ENCODE measurements at regions not wholly inside any gene's neighbourhood (a gene's known extent, or its start where the extent isn't known, plus 50 kb on each side); places are given as distances from the start of the nearest gene placed in this dataset.
A peak's percentile ranks its signal among the peaks of the same experiment; 100 is the strongest.

DNA sequence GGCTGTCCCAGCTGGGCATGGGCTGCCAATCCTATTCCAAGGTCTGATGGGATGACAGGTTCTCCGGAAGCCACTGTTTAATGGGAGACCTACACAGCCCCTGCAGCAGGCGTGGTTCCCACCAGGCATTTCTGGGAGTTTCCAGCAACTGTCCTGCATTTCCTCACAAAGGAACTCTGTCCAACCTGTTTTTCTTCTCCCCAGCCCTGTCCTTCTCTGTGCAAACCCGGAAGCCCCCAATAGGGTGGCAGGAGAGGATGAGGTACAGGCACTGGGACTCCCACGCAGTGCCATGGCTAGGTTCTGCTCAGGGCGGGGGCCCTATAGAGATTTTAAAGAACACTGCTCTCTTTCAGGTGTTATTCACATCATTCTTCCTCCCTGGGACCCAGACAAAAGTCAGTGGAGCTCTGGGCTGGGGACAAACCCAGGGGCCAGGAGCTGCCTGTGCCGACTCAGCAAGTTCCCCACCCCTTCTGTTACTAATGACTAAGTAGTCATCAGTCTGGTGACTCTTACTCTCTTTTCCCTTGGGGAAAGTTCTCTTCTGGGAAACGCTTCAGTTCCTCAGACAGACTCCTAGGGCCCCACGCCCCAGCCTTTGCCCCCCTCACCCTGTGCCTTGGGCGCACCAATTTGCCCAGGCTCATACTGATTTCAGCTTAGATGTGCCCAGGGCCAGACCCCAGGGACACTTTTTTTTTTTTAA is 97.7 kb downstream of the CD47 start:
- no peak for DNase-seq (ENCODE audit: extremely low read depth in 1 of 2, low read depth in 1 of 2)

DNA sequence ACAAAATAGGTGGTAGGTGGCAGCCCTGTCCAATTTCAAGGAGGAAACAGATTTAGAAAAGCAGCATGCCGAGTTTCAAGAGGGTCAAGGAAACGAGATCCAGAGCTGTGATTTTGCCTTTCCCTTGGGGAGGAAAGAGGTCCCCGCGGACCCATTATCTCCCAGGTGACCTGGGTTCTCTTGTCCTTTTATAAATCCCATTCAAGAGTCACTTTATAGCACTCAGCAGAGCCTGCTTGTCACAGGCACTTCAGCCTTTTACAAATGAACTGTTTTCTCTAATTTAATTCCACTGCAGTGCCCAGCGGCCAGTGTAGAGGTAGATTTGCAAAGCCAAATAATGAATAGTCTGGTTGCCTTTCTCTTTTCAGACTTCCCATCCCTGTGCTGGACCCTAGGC is 99.9 kb downstream of the CD47 start:
- no peak for DNase-seq (ENCODE audit: extremely low read depth in 1 of 2, low read depth in 1 of 2)

DNA sequence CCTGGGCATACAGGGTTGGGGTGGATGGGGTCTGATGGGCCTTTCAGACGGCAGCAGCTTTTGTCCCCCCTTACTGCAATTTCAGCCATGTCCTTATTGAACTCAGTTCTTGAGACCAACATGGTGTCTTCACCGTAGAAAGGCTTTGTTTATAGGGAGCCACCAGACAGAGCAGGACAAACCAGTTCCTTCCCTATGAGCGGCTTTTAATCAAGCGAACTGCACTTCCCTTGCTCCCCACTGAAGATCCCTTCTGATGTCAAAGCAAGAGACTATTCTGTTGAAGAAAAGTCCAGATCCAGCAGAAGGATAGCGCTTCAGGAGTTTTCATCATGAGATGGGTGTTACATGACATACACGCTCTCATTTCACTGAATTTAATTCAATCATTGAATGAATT is 100.4 kb downstream of the CD47 start:
- no peak for DNase-seq (ENCODE audit: extremely low read depth in 1 of 2, low read depth in 1 of 2)

DNA sequence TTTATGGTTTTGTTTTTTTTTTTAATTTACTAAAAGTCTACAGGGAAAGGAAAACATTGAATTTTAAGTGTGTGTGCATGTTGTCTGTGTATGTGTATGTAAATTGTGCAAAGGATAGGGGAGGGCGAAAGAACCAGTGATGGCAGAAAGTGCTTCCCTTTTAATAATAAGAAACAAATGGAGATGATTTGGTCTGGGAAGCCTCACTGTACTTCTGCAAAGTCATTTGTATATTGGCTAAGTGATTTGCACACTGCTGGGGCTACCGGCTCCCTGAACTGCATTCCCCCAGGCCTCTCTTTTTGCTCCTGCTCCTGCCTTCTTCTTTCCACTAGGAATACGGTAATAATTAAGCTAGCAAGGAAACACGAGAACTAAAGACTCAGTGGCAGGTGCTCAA is 101.2 kb downstream of the CD47 start:
- DNase-seq (ENCODE audit: extremely low read depth in 1 of 2, low read depth in 1 of 2), result no peak

DNA sequence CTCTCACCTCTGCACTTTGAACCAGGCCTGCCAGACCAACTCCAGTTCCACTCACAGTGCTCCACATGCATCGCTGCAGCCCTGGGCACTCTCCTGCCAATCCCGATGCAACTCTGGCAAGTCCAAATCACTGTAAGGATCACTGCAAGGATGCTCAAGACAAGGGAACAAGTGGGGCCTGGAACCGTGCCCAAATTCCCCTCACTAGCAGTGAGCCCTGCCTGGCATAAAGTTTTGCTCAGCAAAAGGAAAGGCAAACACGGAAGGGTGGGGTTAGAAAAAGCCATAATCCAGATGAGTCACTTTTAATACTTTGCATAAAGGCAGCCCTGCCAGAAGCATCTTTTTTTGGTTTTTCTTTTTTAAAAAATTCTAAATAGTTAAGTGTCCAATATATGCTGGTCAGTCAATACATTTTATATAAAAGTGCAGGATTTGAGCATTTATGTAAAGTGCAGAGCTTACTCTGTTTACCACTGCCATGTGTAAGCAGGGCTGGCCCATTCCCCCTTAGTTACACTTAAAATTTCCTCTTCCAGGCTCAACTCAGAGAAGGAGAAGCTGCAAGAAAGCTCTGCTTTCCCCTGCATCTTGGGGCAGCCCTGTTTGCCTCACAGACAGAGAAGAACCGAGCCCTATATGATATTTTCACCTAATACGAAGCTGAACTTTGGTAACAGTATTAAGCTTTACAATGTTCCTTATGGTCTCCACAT is 102.2 kb downstream of the CD47 start:
- DNase-seq (ENCODE audit: extremely low read depth in 1 of 2, low read depth in 1 of 2), result no peak

DNA sequence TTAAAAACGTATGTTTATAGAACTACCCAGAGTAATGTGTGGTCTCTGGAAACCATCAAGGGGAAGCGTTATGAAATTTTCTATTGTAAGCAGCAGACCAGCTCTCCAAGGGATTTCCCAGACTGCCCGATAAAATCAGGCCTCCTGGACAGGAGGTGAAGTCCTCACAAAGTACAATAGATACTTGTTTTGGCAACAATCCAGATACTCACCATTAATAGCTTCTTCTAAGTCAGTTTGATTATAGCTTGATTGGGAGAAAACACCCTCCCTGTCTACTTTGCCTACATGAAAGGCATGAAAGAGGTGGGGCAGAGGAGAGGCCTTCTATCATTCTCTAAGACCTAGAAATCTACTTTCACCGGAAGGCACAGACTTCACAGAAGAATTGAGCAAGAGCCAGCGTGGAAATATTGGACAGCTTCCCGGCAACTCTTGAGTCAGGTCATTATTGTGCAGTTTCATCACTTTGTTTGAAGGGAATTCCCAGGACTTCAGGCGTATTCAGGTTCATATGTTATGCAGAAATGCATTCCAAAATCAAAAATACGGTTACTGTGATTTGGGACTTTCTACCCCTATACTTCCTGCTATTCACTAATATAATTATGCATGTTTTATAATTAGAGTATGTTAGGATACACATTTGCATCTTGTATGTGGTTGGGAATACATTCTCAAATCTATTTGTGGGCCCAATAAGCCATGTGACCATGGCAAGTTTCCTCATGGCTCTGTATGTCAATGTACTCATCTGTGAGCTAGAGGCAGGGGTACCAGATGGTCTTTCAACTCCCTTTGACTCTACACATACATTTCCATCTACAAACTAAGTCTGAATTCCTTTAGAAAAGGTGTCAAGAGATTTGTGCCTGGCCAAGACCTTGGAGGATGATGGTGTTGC is 103.5 kb downstream of the CD47 start:
- DNase-seq (ENCODE audit: extremely low read depth in 1 of 2, low read depth in 1 of 2), result no peak

DNA sequence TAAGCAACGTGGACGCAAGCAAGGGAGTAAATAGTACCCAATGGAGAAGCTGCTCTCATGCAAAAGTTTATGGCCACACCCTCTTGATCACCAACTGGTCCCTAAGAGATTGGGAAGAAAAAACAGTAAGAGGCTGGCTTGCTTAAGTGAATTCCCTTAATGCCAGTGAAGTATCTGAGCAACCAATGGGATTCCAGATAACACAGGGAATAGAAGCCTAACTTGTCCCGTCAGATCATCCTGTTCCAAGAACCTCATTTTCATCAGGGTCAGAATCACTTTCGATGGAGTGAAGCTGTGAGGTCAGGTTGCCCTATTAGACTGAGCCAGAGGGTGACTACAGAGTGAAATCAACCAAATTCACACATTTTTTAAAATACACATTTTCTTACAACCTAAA is 104.3 kb downstream of the CD47 start:
- no peak for DNase-seq (ENCODE audit: extremely low read depth in 1 of 2, low read depth in 1 of 2)

DNA sequence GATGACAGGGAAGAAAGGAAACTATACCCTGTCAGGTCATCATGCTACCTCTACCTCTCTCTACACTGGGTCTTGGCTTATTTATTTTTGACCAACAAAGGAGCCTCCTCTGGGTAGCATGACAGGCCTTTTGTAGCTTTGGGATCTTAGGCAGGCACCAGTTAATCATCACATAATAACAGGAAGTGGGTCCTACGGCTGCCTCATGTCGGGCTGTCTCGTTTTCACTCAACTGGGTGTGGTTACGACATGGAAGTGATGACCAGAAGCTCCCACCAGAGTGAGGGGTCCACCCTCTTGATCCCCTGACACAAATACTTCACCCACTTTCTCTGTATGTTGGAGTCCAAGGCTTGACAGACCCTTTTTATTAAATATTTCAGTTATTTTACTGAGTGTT is 105.3 kb downstream of the CD47 start:
- DNase-seq (ENCODE audit: extremely low read depth in 1 of 2, low read depth in 1 of 2), result peak; percentile 14 to 48

DNA sequence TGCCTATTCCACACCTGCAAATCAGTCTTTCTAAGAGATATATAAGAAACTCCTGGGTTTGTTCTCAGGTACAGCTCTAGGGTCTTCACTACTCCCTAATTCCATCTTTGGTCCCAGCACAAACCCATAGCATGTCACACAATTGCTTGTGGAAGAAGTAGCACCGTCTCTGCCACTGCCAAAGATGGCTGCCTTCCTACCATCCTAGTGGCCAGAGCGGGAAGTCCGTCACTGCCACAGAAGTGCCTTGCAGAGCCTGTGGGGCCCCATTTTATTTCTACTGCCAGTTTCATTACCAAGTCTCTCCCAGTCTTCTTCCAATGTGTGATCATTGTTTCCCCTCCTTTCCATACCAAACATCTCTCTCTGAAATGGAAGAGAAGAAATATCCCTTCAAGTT is 107.6 kb downstream of the CD47 start:
- no peak for DNase-seq (ENCODE audit: extremely low read depth in 1 of 2, low read depth in 1 of 2)

DNA sequence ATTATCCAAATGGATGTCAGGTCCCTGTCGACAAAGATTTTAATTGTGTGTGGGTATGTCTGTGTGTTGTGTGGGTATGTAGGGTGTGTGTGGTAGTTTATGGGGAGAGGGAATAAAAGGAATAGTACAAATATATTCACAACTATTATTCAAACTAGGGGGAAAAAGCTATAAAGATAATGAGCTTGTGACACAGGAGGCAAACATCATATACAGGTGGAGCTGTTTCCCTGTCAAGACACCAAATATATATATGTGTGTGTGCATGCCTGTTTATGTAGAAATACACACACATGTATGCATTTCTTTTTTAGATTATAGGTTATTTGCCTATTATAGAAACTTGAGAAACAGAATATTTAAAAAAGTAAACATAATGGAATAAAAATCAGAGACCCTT is 108.7 kb downstream of the CD47 start:
- no peak for DNase-seq (ENCODE audit: extremely low read depth in 1 of 2, low read depth in 1 of 2)

DNA sequence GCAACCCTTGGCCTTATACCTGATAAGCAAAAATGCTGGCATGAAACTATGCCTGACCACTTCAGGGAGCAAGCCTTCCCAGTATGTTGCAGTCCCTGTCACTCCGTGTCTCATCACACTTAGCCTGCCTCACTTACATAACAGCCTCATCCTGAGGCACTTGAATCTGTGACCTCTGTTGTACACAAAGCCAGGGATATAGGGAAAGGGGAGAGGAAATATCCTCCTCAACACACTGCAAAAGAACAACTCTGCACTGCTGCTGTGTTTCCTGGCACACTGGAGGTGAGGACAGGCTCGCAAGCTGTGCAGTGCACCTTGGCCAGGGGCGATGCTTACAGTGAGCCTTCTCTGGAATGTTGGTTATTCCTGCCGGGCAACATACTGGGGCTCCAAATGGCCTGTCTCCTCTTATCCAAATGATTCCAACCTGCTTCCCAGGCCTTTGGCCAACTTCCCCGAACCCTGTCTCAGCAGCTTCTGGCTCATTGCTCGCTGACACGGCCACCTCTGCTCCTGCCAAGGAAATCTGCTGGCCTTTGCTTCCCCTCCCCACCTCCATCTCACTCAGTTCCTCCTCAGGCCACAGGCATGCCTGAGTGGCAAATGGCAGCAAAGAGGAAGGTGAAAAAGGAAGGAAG is 109.2 kb downstream of the CD47 start:
- no peak for DNase-seq (ENCODE audit: extremely low read depth in 1 of 2, low read depth in 1 of 2)

DNA sequence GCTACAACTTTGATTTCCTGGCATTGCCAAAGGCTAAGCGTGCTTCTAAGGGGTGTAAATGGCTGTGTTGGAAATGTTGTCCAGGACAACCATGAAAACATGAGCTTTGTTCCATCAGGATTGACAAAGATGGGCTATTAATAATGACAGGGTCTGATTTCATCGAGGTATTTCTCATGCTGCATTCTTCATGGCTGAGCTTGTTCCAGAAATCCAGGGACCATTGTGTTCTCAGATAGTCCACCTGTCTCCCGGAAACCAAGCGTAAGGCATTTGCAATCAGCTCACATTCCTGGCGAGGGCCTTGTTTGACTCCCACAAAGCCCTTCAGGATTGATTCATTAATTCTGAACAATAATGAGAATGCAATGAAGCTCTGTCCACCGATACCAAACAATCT is 111.3 kb downstream of the CD47 start:
- DNase-seq (ENCODE audit: extremely low read depth in 1 of 2, low read depth in 1 of 2), result no peak

DNA sequence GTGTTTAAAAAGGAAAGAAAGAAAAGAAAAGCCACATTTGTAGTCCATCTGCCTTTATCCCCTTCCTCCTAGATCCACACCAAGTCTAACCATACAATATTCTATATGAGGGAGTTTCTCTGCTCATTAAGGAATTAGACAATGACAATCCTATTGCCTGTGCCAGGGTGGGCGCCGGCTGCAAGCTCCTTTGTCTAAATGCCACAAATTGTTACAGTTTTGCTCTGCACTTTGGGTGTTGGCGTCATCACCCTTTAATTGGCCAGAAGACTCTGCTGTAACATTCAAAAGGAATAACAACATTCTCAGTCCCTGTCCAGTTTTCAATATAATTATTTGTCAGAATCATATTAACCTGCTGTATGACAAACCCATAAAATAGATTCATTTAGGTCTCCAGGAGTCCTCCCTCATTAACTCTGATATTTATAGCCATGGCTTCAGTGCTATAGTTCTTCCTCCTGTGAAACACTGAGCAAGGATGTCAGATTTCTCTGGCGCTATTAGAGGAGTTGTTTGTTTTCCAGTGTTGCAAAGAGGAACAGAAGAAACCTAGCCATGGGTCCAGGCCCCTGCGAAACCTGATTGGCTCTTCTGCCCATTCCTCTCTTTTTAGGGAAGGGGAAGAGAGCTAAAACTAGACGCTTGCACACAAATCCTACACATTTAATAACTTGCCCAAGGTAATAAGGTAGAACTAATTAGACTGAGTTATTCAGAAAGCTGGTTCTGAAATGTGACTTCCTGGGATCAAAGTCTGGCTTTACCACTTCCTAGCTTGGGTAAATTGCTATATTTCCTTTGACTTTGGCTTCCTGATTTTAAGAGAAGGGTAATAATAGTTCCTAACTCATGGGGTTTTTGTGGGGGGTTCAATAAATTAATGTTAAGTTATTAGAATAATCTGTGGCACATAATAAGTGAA is 112.4 kb downstream of the CD47 start:
- DNase-seq (ENCODE audit: extremely low read depth in 1 of 2, low read depth in 1 of 2), result no peak

DNA sequence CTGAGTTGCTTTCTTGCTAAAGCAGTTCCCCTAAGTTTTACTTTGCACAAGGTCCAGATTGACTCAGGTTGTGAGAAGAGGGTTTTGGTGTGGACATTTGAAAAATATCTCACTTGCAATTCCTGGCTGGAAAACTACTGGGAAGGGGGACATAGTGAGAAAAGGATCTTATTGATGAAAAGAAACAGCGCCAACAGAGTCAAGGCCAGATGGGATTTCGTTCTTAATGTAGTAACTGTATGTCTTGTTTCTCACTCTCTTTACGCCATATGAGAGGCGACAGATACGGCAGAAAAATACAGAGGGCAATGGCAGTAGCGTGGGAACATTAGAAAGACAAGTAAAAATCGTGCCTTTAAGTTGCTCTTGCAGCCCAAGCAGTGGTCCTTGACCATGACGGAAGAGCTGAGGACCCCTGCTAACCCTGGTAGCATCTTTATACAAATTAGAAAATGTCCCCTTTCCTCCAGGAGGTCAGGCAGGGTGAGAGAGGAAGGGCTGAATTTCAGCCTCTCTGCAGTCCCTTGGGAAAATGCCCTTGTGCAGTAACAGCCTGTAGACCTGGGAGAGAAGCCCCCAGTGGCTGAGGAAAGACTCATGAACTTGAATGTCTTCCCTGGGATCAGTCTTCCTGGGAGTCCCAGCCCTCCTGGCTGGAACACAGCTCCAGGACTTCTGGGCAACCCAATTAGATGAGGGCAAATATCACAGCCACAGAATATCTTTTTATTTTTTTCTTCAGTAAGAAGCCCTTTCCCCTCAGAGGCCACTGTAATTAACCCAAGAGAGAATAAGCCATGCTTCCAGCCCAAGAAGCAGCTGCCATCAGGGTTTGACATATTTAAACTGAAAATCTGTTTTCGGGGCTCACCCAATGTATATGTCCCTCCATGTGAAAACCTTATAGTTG is 113.4 kb downstream of the CD47 start:
- DNase-seq (ENCODE audit: extremely low read depth in 1 of 2, low read depth in 1 of 2), result no peak

DNA sequence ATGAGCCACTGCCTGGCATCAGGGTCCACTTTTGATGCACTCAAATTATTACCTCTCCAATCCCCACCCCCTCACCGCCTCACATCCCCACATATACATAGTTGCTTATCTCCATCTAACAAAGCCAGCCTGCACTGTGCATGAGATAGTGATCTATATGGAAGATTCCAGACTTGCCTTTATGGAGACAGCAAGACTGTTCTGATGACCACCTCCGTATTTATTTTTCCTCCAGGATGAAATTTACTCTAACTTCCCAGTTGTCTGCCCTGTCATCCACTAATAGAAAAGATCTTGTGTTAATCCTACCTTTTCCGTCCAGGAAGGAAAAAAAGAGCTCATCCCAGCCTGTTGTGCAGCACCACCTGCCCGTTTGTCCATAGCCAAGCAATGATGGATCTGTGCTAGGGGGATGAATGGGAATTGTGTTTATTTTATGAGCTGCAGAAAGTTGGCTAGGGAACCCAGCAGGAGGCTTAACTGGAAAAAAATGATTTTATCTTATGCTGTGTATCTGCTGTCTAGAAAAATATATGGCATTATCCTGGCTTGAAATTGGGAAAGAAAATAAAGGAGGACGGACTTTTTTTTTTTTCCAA is 114.5 kb downstream of the CD47 start:
- DNase-seq (ENCODE audit: extremely low read depth in 1 of 2, low read depth in 1 of 2), result no peak

DNA sequence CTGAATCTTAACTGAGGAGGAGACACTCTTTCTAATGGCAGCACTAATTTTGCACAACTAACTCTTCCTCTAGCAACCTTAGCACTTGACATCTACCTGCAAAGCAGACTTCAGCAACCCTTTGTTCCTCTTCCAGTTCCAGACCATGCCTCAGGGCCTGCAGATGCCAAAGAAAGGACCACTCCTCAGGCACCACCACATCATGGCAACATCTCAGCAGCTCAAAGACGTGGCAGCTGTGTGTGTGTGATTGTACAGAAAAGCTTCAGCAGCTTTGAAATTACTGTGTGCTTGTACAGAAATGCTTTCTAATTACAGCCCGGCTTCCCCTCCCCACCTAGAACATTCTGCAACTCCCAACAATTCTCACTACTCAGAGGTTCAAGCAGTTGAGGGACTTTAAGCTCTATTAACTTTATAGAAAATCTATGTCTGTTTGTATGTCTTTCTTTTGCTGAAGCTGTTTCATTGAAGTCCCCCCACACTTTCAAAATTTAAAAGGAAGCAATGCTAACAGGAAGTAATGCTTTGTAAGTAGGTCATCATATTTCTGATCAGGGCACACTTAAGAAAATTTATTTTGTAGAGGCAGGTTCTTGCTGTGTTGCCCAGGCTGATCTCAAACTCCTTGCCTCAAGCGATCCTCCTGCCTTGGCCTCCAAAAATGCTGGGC is 115.2 kb downstream of the CD47 start:
- no peak for DNase-seq (ENCODE audit: extremely low read depth in 1 of 2, low read depth in 1 of 2)

DNA sequence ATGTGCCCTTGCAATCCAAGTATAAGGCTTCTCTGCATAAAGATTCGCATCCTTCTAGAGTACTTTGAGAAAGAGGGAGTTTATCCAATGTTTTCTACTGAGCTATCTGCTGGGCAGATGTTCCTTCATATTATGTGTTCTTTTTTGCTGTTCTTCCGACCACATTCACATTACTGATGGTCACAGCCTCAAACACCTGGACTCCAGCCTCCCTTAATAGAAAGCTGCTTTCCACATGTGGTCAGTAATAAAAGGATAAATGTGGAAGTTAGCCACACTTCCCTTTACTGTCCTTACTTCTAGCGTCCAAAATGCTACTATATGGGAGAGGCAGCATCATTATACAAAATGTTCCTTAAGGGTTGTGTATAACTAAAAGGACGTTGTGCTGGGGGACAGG is 116.9 kb downstream of the CD47 start:
- no peak for DNase-seq (ENCODE audit: extremely low read depth in 1 of 2, low read depth in 1 of 2)

DNA sequence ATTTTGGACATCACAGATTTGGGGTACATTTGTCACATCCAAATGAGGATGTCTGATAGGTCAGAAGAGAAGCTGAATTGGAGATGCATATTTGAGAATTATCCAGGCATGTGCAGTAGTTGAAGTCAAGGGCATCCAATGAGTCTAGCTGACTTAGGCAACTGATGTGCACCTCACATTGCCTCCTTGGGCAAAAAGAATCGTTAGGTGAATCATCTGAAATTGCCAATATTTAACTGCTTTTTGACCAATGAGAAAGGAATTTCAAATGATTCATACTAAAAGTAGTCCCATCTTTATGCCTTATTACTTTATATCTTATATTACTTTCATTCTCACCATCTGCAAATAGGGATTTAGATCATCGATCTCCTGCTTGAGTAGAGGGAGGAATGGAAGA is 117.7 kb downstream of the CD47 start:
- no peak for DNase-seq (ENCODE audit: extremely low read depth in 1 of 2, low read depth in 1 of 2)

Measured in stimulated activated CD8-positive, alpha-beta memory T cell treated with anti-CD3 and anti-CD28 coated beads, Interleukin-7, amount 100 ng/mL, for 48 hours (primary cell).